ENCODE measurements at regions not wholly inside any gene's neighbourhood (a gene's known extent, or its start where the extent isn't known, plus 50 kb on each side); places are given as distances from the start of the nearest gene placed in this dataset.

DNA sequence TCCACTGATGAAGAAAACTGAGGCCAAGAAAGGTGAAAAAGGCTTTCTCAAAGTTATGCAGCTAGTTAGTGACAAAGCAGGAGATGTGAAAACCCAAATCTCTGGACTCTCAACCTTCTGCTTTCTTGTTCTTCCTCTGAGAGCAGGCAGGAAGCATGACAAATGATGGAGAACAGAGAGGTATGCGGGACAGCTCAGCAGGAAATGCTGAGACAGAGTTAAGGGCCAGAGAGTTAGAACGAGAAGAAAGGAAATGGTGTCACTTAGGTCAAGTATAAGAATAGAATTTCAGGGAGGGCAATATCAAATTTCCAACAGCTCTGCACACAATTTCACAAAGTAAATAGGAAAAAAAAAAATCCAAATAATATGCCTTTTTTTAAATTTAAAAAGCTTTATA, 67.6 kb upstream of the ARHGAP42 start:
- Histone ChIP-seq H2AFZ (ENCODE audit: low read length) (no peak overlapping the region), H3K27ac (ENCODE audit: extremely low read length, insufficient read depth, low read length) (no peak overlapping the region), H3K36me3 (replicated peaks in 1 of 2; ENCODE audit: control insufficient read depth in 1 of 2, insufficient read depth in 2 of 2, low read length in 2 of 2) (no peaks in the 10 kb centered on the region), H3K4me2 (ENCODE audit: low read depth, low read length) (no peak overlapping the region), H3K9me3 (ENCODE audit: low read length) (peaks cover 16% of the 10 kb centered on the region), H3K9ac (ENCODE audit: insufficient read depth, low read depth, low read length) (no peak overlapping the region), H3K4me3 (replicated peaks in 1 of 3; ENCODE audit: insufficient read depth in 1 of 3, low read depth in 2 of 3, low read length in 3 of 3) (no peak overlapping the region), H4K20me1 (ENCODE audit: insufficient read depth, low read length) (no peaks in the 10 kb centered on the region), H3K4me1 (ENCODE audit: insufficient read depth, low read length) (no peaks in the 10 kb centered on the region), H3K79me2 (ENCODE audit: insufficient read depth, low read length) (no peaks in the 10 kb centered on the region), H3K27me3 (ENCODE audit: control insufficient read depth in 1 of 2, insufficient read depth in 2 of 2, low read length in 2 of 2) (no peaks in the 10 kb centered on the region)
- no peak for ATAC-seq
- POLR2A ChIA-PET: no interaction called here
- in situ Hi-C loops (cut with HindIII; ENCODE audit: extremely low pct_ligation_motif_present, low pct_unique_long_range_greater_than_20kb): no loop called here
- no peak for FAIRE-seq
- intact Hi-C loops (cut with micrococcal nuclease; ENCODE audit: unreplicated experiment): no loop called here
- CTCF ChIA-PET (ENCODE audit: low intra/inter-chr PET ratio, low total read pairs): no interaction called here
- BruUV-seq (replicated peaks): no TSS peak
- WGBS (ENCODE audit: low lambda C conversion rate): 0% methylated on average over 2 of the region's 2 CpGs
- no peak for DNase-seq (ENCODE audit: low spot score)
- TF ChIP-seq GATA4 (IDR thresholded peaks at IDR 0.05; ENCODE audit: borderline replicate concordance, low read depth) (no peak), SOX5 (CRISPR knock-in tag; IDR thresholded peaks at IDR 0.05; ENCODE audit: borderline replicate concordance) (no peak), SNRNP70 (IDR thresholded peaks at IDR 0.05; ENCODE audit: low read depth, low read length) (no peak), MYNN (CRISPR knock-in tag; IDR thresholded peaks at IDR 0.05; ENCODE audit: low read depth) (no peak), ZNF451 (CRISPR knock-in tag; IDR thresholded peaks at IDR 0.05) (no peak), GFI1 (CRISPR knock-in tag; IDR thresholded peaks at IDR 0.05; ENCODE audit: borderline replicate concordance) (no peak), ZNF468 (CRISPR knock-in tag; IDR thresholded peaks at IDR 0.05) (no peak), FOSL2 (CRISPR knock-in tag; IDR thresholded peaks at IDR 0.05) (no peak), ZNF607 (CRISPR knock-in tag; IDR thresholded peaks at IDR 0.05; ENCODE audit: borderline replicate concordance) (no peak), SETDB1 (CRISPR knock-in tag; IDR thresholded peaks at IDR 0.05; ENCODE audit: borderline replicate concordance) (no peak)
- TF ChIP-seq, protein P1, sequence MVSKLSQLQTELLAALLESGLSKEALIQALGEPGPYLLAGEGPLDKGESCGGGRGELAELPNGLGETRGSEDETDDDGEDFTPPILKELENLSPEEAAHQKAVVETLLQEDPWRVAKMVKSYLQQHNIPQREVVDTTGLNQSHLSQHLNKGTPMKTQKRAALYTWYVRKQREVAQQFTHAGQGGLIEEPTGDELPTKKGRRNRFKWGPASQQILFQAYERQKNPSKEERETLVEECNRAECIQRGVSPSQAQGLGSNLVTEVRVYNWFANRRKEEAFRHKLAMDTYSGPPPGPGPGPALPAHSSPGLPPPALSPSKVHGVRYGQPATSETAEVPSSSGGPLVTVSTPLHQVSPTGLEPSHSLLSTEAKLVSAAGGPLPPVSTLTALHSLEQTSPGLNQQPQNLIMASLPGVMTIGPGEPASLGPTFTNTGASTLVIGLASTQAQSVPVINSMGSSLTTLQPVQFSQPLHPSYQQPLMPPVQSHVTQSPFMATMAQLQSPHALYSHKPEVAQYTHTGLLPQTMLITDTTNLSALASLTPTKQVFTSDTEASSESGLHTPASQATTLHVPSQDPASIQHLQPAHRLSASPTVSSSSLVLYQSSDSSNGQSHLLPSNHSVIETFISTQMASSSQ (IDR thresholded peaks at IDR 0.05; ENCODE audit: low read depth): no peak
- TF ChIP-seq, protein P1 (CRISPR knock-in tag; IDR thresholded peaks at IDR 0.05; ENCODE audit: borderline replicate concordance): no peak
- TF ChIP-seq, protein P2, sequence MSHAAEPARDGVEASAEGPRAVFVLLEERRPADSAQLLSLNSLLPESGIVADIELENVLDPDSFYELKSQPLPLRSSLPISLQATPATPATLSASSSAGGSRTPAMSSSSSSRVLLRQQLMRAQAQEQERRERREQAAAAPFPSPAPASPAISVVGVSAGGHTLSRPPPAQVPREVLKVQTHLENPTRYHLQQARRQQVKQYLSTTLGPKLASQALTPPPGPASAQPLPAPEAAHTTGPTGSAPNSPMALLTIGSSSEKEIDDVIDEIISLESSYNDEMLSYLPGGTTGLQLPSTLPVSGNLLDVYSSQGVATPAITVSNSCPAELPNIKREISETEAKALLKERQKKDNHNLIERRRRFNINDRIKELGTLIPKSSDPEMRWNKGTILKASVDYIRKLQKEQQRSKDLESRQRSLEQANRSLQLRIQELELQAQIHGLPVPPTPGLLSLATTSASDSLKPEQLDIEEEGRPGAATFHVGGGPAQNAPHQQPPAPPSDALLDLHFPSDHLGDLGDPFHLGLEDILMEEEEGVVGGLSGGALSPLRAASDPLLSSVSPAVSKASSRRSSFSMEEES (CRISPR knock-in tag; IDR thresholded peaks at IDR 0.05): no peak
- TF ChIP-seq, protein P3, sequence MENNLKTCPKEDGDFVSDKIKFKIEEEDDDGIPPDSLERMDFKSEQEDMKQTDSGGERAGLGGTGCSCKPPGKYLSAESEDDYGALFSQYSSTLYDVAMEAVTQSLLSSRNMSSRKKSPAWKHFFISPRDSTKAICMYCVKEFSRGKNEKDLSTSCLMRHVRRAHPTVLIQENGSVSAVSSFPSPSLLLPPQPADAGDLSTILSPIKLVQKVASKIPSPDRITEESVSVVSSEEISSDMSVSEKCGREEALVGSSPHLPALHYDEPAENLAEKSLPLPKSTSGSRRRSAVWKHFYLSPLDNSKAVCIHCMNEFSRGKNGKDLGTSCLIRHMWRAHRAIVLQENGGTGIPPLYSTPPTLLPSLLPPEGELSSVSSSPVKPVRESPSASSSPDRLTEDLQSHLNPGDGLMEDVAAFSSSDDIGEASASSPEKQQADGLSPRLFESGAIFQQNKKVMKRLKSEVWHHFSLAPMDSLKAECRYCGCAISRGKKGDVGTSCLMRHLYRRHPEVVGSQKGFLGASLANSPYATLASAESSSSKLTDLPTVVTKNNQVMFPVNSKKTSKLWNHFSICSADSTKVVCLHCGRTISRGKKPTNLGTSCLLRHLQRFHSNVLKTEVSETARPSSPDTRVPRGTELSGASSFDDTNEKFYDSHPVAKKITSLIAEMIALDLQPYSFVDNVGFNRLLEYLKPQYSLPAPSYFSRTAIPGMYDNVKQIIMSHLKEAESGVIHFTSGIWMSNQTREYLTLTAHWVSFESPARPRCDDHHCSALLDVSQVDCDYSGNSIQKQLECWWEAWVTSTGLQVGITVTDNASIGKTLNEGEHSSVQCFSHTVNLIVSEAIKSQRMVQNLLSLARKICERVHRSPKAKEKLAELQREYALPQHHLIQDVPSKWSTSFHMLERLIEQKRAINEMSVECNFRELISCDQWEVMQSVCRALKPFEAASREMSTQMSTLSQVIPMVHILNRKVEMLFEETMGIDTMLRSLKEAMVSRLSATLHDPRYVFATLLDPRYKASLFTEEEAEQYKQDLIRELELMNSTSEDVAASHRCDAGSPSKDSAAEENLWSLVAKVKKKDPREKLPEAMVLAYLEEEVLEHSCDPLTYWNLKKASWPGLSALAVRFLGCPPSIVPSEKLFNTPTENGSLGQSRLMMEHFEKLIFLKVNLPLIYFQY (CRISPR knock-in tag; IDR thresholded peaks at IDR 0.05; ENCODE audit: borderline replicate concordance): no peak
- TF ChIP-seq, protein P4, sequence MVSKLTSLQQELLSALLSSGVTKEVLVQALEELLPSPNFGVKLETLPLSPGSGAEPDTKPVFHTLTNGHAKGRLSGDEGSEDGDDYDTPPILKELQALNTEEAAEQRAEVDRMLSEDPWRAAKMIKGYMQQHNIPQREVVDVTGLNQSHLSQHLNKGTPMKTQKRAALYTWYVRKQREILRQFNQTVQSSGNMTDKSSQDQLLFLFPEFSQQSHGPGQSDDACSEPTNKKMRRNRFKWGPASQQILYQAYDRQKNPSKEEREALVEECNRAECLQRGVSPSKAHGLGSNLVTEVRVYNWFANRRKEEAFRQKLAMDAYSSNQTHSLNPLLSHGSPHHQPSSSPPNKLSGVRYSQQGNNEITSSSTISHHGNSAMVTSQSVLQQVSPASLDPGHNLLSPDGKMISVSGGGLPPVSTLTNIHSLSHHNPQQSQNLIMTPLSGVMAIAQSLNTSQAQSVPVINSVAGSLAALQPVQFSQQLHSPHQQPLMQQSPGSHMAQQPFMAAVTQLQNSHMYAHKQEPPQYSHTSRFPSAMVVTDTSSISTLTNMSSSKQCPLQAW (CRISPR knock-in tag; IDR thresholded peaks at IDR 0.05): no peak
